ENCODE measurements at regions not wholly inside any gene's neighbourhood (a gene's known extent, or its start where the extent isn't known, plus 50 kb on each side); places are given as distances from the start of the nearest gene placed in this dataset.

- DNase-seq = no peak
These were observed 256.7 kb upstream of the TCF21 start for GRCh38 chr6:133632206-133632605.

GRCh38 chr6:133632906-133633305 lies 256.0 kb upstream of the TCF21 start:
- no peak for DNase-seq

DNA sequence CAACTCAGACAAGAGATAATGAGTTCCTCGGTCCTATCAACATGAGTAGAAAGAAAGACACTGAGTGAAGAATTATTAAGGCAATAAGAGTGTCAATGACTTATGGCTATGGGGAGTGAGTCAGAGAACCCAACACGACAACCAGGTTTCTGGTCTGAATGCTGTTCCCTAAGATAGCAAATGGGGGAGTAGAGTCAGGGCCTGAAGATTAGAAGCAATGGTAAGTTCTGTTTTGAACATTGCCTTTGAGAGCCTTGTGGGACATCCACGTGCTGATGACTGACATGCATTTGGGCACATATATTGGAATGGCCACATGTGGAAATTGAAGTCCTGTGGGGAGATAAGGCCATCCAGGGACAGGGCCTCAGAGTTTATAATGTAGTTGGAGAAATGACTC lies 254.4 kb upstream of the TCF21 start:
- no peak for DNase-seq

- no peak for DNase-seq
These were observed 253.5 kb upstream of the TCF21 start for GRCh38 chr6:133635447-133635846.

DNA sequence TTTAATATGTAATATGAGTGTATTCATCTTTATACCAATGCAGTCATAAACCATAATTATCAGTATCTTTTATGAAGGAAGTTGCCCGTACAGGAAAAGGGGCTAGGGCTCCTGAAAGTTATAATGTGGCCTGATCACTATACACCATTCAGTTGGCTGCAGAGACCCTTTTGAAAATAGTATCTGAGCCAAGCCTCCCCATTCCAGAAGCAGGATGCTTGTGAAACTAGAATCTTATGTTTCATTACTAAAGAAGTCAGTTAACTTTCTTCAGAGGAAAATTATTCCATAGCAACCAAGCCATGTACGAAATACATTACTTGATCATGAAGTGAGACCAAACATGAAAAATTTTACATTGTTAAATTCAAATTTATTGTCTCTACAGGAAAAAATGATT lies 251.5 kb upstream of the TCF21 start:
- no peak for DNase-seq

- DNase-seq = no peak
These were observed 251.0 kb upstream of the TCF21 start for GRCh38 chr6:133637874-133638273.

GRCh38 chr6:133641104-133641503 lies 247.8 kb upstream of the TCF21 start:
- DNase-seq = no peak

GRCh38 chr6:133644548-133644891 lies 244.4 kb upstream of the TCF21 start:
- DNase-seq = no peak

- DNase-seq = no peak
These were observed 243.9 kb upstream of the TCF21 start for GRCh38 chr6:133644892-133645619.

DNA sequence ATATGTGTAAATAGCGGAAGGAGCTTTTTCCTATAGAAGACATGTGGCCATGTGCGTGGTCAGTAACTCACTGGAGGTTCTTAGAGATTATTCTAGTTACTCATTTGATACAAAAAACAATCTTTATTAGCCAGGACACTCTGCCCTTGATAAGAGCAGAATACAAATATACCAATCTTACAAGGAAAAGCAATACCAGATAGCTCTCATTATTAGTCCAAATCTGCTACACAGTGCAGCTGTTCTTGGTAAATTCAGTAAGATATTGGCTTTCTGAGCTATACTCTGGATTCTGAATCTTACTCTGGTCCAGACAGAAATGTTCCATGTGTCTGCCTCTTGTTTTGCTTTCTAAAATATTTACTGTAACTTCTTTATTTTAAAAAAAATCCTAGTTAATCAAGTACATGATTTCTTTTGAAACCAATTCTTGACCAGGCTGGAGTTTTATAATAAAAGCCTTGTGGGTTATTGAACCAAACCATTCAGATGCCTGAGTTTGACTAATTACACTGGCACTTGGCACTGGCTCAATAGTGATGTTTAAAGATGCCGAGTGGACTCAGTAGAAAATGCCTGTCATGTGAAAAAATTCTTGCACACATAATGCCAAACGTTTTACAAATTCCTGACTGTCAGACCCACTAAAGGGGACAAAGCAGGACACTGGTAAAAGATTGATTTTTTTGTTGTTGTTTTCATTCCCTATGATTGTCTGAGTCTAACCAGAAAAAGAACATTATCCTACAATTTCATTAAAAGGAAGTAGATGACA lies 242.8 kb upstream of the TCF21 start:
- DNase-seq = peak; percentile 23

DNA sequence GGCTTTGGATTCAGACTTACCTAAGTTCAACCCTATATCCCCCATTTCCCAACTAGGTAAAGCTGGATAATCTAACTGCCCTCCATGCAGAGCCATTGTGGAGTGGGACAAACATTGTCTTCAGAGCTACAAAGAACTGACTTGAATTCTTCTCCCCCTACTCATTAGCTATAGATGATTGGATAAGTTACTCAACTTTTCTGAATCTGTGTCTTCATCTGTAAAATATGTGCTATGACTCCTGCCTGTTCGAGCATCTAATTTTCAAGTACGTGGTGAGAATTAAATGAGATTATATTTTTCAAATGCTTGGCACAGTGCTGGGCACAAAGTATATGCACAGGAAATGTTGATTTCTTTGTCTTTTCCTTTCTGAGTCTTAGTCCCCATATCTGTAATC lies 240.3 kb upstream of the TCF21 start:
- no peak for DNase-seq

- no peak for DNase-seq
These were observed 217.5 kb upstream of the TCF21 start for GRCh38 chr6:133671376-133671775.

- no peak for DNase-seq
These were observed 215.9 kb upstream of the TCF21 start for GRCh38 chr6:133673056-133673455.

GRCh38 chr6:133674661-133675060 lies 214.3 kb upstream of the TCF21 start:
- DNase-seq = no peak

- no peak for DNase-seq
These were observed 207.9 kb upstream of the TCF21 start for GRCh38 chr6:133680994-133681393.

GRCh38 chr6:133681891-133682290 lies 207.0 kb upstream of the TCF21 start:
- DNase-seq = no peak

- DNase-seq = no peak
These were observed 206.2 kb upstream of the TCF21 start for GRCh38 chr6:133682506-133683307.

GRCh38 chr6:133683308-133683580 lies 205.7 kb upstream of the TCF21 start:
- DNase-seq = no peak

DNA sequence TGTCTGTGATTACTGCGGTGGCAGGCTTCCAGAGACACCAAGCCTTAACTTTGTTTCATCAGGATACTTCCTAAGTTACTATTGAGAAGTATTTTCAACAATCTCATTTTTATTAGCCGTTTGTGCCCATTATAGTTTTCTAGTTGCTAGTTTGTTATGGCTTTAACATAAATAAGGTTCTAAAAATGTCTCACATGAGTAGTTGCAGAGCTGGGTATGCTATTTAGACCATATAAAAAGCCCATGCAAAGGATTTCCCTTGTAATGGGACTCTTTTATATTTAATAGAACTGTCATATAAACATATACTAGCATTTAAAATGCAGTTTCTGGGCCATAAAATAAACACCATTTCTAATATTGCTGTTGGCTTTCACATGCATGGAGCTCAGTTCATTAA lies 205.3 kb upstream of the TCF21 start:
- DNase-seq = no peak

DNA sequence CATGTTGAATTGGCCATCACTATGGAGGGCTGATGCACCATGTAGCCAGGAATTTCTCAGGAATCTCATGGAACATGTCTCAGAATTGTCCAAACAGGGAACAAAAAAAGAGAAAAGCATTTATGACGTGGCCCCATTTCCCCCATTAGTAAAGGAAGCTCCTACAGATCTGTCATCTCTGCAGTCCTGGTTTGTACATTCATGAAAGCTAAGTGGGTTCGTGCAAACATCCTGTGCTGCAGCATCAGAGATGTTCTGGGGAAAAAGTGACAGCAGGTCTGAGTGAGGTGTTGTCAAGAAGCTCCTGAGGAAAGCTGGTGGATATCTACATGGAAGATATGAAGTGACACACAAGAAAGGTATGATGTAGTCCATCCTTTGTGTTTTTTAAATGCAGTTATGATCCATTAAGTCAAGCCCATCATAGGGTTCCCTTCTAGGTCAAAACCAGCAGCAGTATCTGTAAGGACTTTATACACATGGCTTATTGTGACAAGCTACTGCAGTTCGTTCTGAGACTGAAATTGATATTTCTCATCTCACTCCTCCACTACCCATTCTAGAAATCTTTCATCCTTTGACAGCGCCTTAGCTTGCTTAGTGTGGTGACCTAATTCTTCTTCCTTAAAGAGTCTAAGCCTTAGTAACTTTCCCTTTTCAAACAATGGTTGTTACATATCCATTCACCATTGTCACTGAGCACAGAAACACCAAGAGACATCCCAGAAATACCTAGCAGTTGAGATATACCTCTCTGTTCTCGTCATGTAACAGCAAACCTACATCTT lies 200.0 kb upstream of the TCF21 start:
- DNase-seq = no peak

DNA sequence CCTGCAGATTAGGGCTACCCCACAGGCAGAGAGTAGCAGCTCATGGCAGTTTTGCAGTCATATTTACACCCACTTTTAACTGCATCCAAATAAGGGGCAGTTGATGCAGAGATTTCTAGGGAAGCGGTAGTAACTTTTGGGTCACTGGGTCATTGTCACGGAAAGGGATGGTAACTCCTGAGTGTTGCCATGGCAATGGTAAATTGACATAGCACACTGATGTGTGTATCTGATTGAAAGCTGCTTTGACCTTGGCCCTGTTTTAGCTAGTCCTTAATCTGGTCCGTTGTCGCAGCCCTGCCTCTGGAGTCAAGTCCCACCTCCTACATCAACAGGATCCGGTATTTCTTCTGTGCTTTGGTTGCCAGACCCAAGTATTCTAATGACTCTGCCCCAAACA lies 199.1 kb upstream of the TCF21 start:
- no peak for DNase-seq

GRCh38 chr6:133693565-133693964 lies 195.3 kb upstream of the TCF21 start:
- no peak for DNase-seq

- no peak for DNase-seq
These were observed 191.7 kb upstream of the TCF21 start for GRCh38 chr6:133697185-133697584.
